HG02943 (cell line): ENCODE measurements at regions not wholly inside any gene's neighbourhood (a gene's known extent, or its start where the extent isn't known, plus 50 kb on each side); places are given as distances from the start of the nearest gene placed in this dataset.
"Not testable (repeated sequence)": the region's sequence is repeated elsewhere in the genome, so short reads cannot be mapped to it uniquely, and the experiment has no call there.

Experiments used
- ATAC-seq: cut with Tn5 transposase; IDR thresholded peaks from one replicate; pipeline ENCODE4 v1.9.1; 2021; ENCODE audit warnings: mild to moderate bottlenecking, low read depth, moderate library complexity; ENCODE audit not compliant: unreplicated experiment

GRCh38 chr16:14384745-14385144 is 245.3 kb downstream of the PARN start:
- ATAC-seq, result no peak

GRCh38 chr16:14383844-14384243 is 246.2 kb downstream of the PARN start:
- ATAC-seq, result not testable (repeated sequence)

GRCh38 chr16:14378689-14379467 is 251.2 kb downstream of the PARN start:
- no peak for ATAC-seq

- ATAC-seq, result no peak
Measured at GRCh38 chr16:14378131-14378551, 251.9 kb downstream of the PARN start.

GRCh38 chr16:14377326-14377725 is 252.7 kb downstream of the PARN start:
- no peak for ATAC-seq

GRCh38 chr16:14375132-14375491 is 254.9 kb downstream of the PARN start:
- ATAC-seq, result no peak

- ATAC-seq, result no peak
Measured at GRCh38 chr16:14374451-14375131, 255.5 kb downstream of the PARN start.

- no peak for ATAC-seq
Measured at GRCh38 chr16:14373896-14374295, 256.2 kb downstream of the PARN start.

GRCh38 chr16:14373406-14373805 is 256.7 kb downstream of the PARN start:
- no peak for ATAC-seq

- ATAC-seq, result no peak
Measured at GRCh38 chr16:14372471-14372870, 257.6 kb downstream of the PARN start.

- no peak for ATAC-seq
Measured at GRCh38 chr16:14371778-14372431, 258.2 kb downstream of the PARN start.

- no peak for ATAC-seq
Measured at GRCh38 chr16:14370736-14371234, 259.3 kb downstream of the PARN start.

- ATAC-seq, result no peak
Measured at GRCh38 chr16:14369734-14370598, 260.1 kb downstream of the PARN start.

GRCh38 chr16:14368399-14368798 is 261.7 kb downstream of the PARN start:
- ATAC-seq, result no peak

GRCh38 chr16:14366974-14367707 is 262.9 kb downstream of the PARN start:
- no peak for ATAC-seq

- ATAC-seq, result no peak
Measured at GRCh38 chr16:14366447-14366846, 263.6 kb downstream of the PARN start.

GRCh38 chr16:14365200-14365851 is 264.7 kb downstream of the PARN start:
- ATAC-seq, result no peak

GRCh38 chr16:14364386-14365199 is 265.5 kb downstream of the PARN start:
- ATAC-seq, result no peak

GRCh38 chr16:14364112-14364385 is 266.0 kb downstream of the PARN start:
- no peak for ATAC-seq
